ENCODE measurements at regions not wholly inside any gene's neighbourhood (a gene's known extent, or its start where the extent isn't known, plus 50 kb on each side); places are given as distances from the start of the nearest gene placed in this dataset.

GRCh38 chr9:22529426-22530199, 83.0 kb downstream of the DMRTA1 start:
- TF ChIP-seq CTCF (conservative IDR thresholded peaks at IDR 0.05; ENCODE audit: low read depth, low read length) (no peak), POLR2A (IDR thresholded peaks at IDR 0.05; ENCODE audit: low read depth, low read length) (no peak), RFX5 (IDR thresholded peaks at IDR 0.05; ENCODE audit: low read depth, low read length) (no peak), ELK1 (IDR thresholded peaks at IDR 0.05; ENCODE audit: borderline replicate concordance, low read depth, low read length) (no peak), RAD21 (IDR thresholded peaks at IDR 0.05; ENCODE audit: low read length) (no peak), SMC3 (IDR thresholded peaks at IDR 0.05; ENCODE audit: low read depth, low read length) (no peak), USF2 (IDR thresholded peaks at IDR 0.05; ENCODE audit: low read depth, low read length) (no peak), NFE2L2 (IDR thresholded peaks at IDR 0.05; ENCODE audit: low read depth, low read length) (no peak), RCOR1 (IDR thresholded peaks at IDR 0.05; ENCODE audit: insufficient replicate concordance, low read length) (no peak), CEBPB (IDR thresholded peaks at IDR 0.05; ENCODE audit: low read depth, low read length) (no peak), BHLHE40 (IDR thresholded peaks at IDR 0.05; ENCODE audit: low read depth, low read length) (no peak)

Data from IMR-90 (cell line).